Uterus (tissue), 2 donors: ENCODE measurements at regions not wholly inside any gene's neighbourhood (a gene's known extent, or its start where the extent isn't known, plus 50 kb on each side); places are given as distances from the start of the nearest gene placed in this dataset.

Experiments
- POLR2A ChIP-seq, 2 donors: fragments of 450-650 bp; IDR thresholded peaks; one replicate each; pipeline ENCODE4 v1.6.1; 2016; ENCODE audit warnings: antibody characterized with exemption in 2 of 2, mild to moderate bottlenecking in 1 of 2, moderate library complexity in 1 of 2
- TF ChIP-seq, protein P1 (sequence below), 4 experiments: fragments of 200-600 bp in 2 of 4; fragments of 450-650 bp in 2 of 4; sonication (generic) in 2 of 4; IDR thresholded peaks; one replicate each; pipeline ENCODE4 v1.5.1; 2016 to 2019; ENCODE audit warnings: antibody characterized with exemption in 4 of 4, mild to moderate bottlenecking in 2 of 4, moderate library complexity in 1 of 4

GRCh38 chr16:86791287-86792035 lies 213.1 kb downstream of the FOXL1 start:
- TF ChIP-seq POLR2A (IDR thresholded peaks at IDR 0.05), result no peak
- TF ChIP-seq, protein P1, sequence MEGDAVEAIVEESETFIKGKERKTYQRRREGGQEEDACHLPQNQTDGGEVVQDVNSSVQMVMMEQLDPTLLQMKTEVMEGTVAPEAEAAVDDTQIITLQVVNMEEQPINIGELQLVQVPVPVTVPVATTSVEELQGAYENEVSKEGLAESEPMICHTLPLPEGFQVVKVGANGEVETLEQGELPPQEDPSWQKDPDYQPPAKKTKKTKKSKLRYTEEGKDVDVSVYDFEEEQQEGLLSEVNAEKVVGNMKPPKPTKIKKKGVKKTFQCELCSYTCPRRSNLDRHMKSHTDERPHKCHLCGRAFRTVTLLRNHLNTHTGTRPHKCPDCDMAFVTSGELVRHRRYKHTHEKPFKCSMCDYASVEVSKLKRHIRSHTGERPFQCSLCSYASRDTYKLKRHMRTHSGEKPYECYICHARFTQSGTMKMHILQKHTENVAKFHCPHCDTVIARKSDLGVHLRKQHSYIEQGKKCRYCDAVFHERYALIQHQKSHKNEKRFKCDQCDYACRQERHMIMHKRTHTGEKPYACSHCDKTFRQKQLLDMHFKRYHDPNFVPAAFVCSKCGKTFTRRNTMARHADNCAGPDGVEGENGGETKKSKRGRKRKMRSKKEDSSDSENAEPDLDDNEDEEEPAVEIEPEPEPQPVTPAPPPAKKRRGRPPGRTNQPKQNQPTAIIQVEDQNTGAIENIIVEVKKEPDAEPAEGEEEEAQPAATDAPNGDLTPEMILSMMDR (IDR thresholded peaks at IDR 0.05), result no peak
